K562 (cell line): ENCODE measurements at regions not wholly inside any gene's neighbourhood (a gene's known extent, or its start where the extent isn't known, plus 50 kb on each side); places are given as distances from the start of the nearest gene placed in this dataset.

Experiments used
- ATAC-seq: fragments of 200-7000 bp; cut with Tn5 transposase; 3 replicates; pipeline ENCODE4 v1.9.1; 2020; ENCODE audit warnings: moderate library complexity
- BruUV-seq: library from RNA; stranded (reverse); fragments of 400-500 nt; replicated peaks from 2 replicates; lab custom pipeline; 2021; lab: Mats Ljungman, UMichigan
- CTCF ChIA-PET: fragments of 300-600 bp; formaldehyde crosslinking; extraction: SDS; loops from one replicate; lab custom pipeline; 2021; ENCODE audit warnings: low intra/inter-chr PET ratio; lab: Yijun Ruan, JAX
- POLR2A ChIA-PET: fragments of 300-600, 350-650 bp; sonication (Branson Sonifier 250); formaldehyde crosslinking; extraction: SDS; loops from one replicate; lab custom pipeline; 2021; ENCODE audit warnings: antibody characterized with exemption, inconsistent platforms; lab: Yijun Ruan, JAX
- DNase-seq, 4 experiments: peaks; one replicate each; pipeline versions ENCODE4 v3.0.0 to v3.0.0-alpha.2; 2011 to 2018; ENCODE audit warnings: low spot score in 3 of 4, mixed read lengths in 3 of 4; ENCODE audit errors: extremely low read depth in 1 of 4
- FAIRE-seq: peaks from 2 replicates; lab custom pipeline; 2011; peaks lifted over from hg19 to GRCh38; lab: Jason Lieb, UNC
- H2AFZ ChIP-seq: 2 replicates; pipeline ENCODE4 v1.6.0; 2011; ENCODE audit warnings: low read depth, low read length, control low read depth, inconsistent platforms
- H3K27ac ChIP-seq: fragments of 200-600 bp; 3 replicates; pipeline ENCODE4 v1.8.0; 2011; ENCODE audit warnings: low read depth, mild to moderate bottlenecking, control low read depth, inconsistent platforms, low read length, moderate library complexity, mixed read lengths; ENCODE audit errors: extremely low read depth
- H3K27me3 ChIP-seq, 2 experiments: fragments of 300-600 bp in 1 of 2; 2 replicates in 1 of 2; 3 replicates in 1 of 2; pipeline versions ENCODE4 v1.6.0 to v1.8.0; 2011; ENCODE audit warnings: inconsistent platforms in 2 of 2, low read length in 2 of 2, mild to moderate bottlenecking in 1 of 2, mixed read lengths in 1 of 2, moderate library complexity in 1 of 2; ENCODE audit not compliant: control insufficient read depth in 2 of 2, insufficient read depth in 2 of 2
- H3K36me3 ChIP-seq: fragments of 300-600 bp; 3 replicates; pipeline ENCODE4 v1.8.0; 2011; ENCODE audit warnings: mild to moderate bottlenecking, low read length, inconsistent platforms; ENCODE audit not compliant: control insufficient read depth, insufficient read depth
- H3K4me1 ChIP-seq, 2 experiments: fragments of 200-600 bp in 1 of 2; replicated peaks in 1 of 2; 2 replicates in 1 of 2; 3 replicates in 1 of 2; pipeline versions ENCODE4 v1.5.1 to v1.8.0; 2011; ENCODE audit warnings: inconsistent platforms in 2 of 2, low read length in 2 of 2, mild to moderate bottlenecking in 1 of 2, mixed read lengths in 1 of 2, moderate library complexity in 1 of 2; ENCODE audit not compliant: control insufficient read depth in 2 of 2, insufficient read depth in 2 of 2
- H3K4me2 ChIP-seq: 2 replicates; pipeline ENCODE4 v1.6.1; 2011; ENCODE audit warnings: low read length, control low read depth, inconsistent platforms, mixed read lengths; ENCODE audit not compliant: insufficient read depth
- H3K4me3 ChIP-seq: fragments of 200-600 bp; sonication (generic), shearing (Covaris generic); 2 replicates; pipeline ENCODE4 v1.5.1; 2016; ENCODE audit warnings: control low read depth, inconsistent platforms
- H3K79me2 ChIP-seq: fragments of 200-600 bp; 3 replicates; pipeline ENCODE4 v1.8.0; 2011; ENCODE audit warnings: low read length, inconsistent platforms; ENCODE audit not compliant: control insufficient read depth, insufficient read depth
- H3K9ac ChIP-seq, 2 experiments: 2 replicates each; pipeline versions ENCODE4 v1.6.0 to v1.6.1; 2011; ENCODE audit warnings: low read depth in 2 of 2, low read length in 2 of 2, control low read depth in 1 of 2, inconsistent platforms in 1 of 2, mild to moderate bottlenecking in 1 of 2, mixed read lengths in 1 of 2; ENCODE audit not compliant: insufficient read depth in 1 of 2
- H3K9me1 ChIP-seq: one replicate; pipeline ENCODE4 v1.6.0; 2011; ENCODE audit warnings: inconsistent platforms, mild to moderate bottlenecking, low read length, moderate library complexity; ENCODE audit not compliant: control insufficient read depth, insufficient read depth
- H3K9me3 ChIP-seq: replicated peaks from 2 replicates; pipeline ENCODE4 v1.5.1; 2011; ENCODE audit warnings: low read depth, low read length, inconsistent platforms; ENCODE audit not compliant: control insufficient read depth, insufficient read depth
- H4K20me1 ChIP-seq: replicated peaks from 2 replicates; pipeline ENCODE4 v1.6.1; 2011; ENCODE audit warnings: low read length, inconsistent platforms, mixed read lengths; ENCODE audit not compliant: control insufficient read depth, insufficient read depth
- ATF2 ChIP-seq: sonication (generic); formaldehyde crosslinking; IDR thresholded peaks from 2 replicates; pipeline ENCODE4 v1.8.1; 2022; ENCODE audit warnings: missing genetic modification reagents
- HMG20A ChIP-seq: fragments of 450-650 bp; formaldehyde crosslinking; conservative IDR thresholded peaks from 2 replicates; pipeline ENCODE4 v1.4.0; 2020; ENCODE audit warnings: mild to moderate bottlenecking, mixed read lengths
- POLR2B ChIP-seq: fragments of 450-650 bp; IDR thresholded peaks from 2 replicates; pipeline ENCODE4 v1.6.1; 2018; ENCODE audit warnings: low read depth; ENCODE audit not compliant: partially characterized antibody
- SAFB ChIP-seq: fragments of 200-400 bp; formaldehyde crosslinking; IDR thresholded peaks from 2 replicates; pipeline ENCODE4 v1.6.1; 2017; ENCODE audit warnings: low read depth, low read length, borderline replicate concordance
- ZNF766 ChIP-seq: fragments of 200-800 bp; sonication (Bioruptor generic); conservative IDR thresholded peaks from 2 replicates; pipeline ENCODE4 v1.6.1; 2016; ENCODE audit warnings: missing genetic modification characterization, missing compliant biosample characterization
- WGBS: fragments of 100-300 bp; shearing (Covaris generic); methylation state at CpG from one replicate; pipeline ENCODE4 v1.1.6; 2016; ENCODE audit warnings: low coverage, mixed read lengths; ENCODE audit not compliant: insufficient coverage; ENCODE audit errors: missing lambda C conversion rate; 5-methylcytosine and 5-hydroxymethylcytosine counted together
- in situ Hi-C: fragments of 300-500 bp; cut with MboI; formaldehyde crosslinking; loops from 4 replicates; pipeline ENCODE4 v1.15.0; 2018; ENCODE audit warnings: inconsistent platforms, mixed read lengths
- intact Hi-C: fragments of 100-400 bp; cut with micrococcal nuclease; formaldehyde crosslinking; loops from 2 replicates; pipeline ENCODE4 v1.14.2; 2022

- WGBS = 0% methylated on average over 5 of the region's 5 CpGs
- no TSS peak for BruUV-seq
- H3K79me2 ChIP-seq = no peaks in the 10 kb centered on the region
Measured at GRCh38 chr1:37242501-37242900, 208.2 kb upstream of the GRIK3 start.

More at GRCh38 chr1:37242501-37242900, 208.2 kb upstream of the GRIK3 start:
- Histone ChIP-seq H3K4me2 (no peak overlapping the region), H3K9me3 (no peaks in the 10 kb centered on the region), H4K20me1 (no peaks in the 10 kb centered on the region; the same call in 1 of the 2 replicates), H2AFZ (no peak overlapping the region), H3K9ac (no peak overlapping the region), H3K9me1 (no peaks in the 10 kb centered on the region), H3K4me3 (no peak overlapping the region), H3K36me3 (no peaks in the 10 kb centered on the region), H3K4me1 (no peaks in the 10 kb centered on the region), H3K27me3 (peaks cover 2 to 13% of the 10 kb centered on the region in 2 experiments; a peak in 3 of 5 replicates), H3K27ac (no peak overlapping the region)
- TF ChIP-seq SAFB = no peak
- no peak for TF ChIP-seq HMG20A (CRISPR knock-in tag)
- TF ChIP-seq POLR2B = no peak
- no peak for TF ChIP-seq ATF2 (CRISPR knock-in tag)
- TF ChIP-seq ZNF766 (CRISPR knock-in tag) = no peak
- ChIA-PET POLR2A (interaction anchor here (0.7 to 1.2 kb wide), 2 partner anchors 8 to 330 kb away, joined by 3 to 5 read pairs; no protein-coding TSS in a partner anchor), CTCF (no interaction called here)
- DNase-seq (no peak), FAIRE-seq (no peak), ATAC-seq (no peak)
- intact Hi-C loops = no loop called here
- in situ Hi-C loops = no loop called here
